ENCODE measurements at regions not wholly inside any gene's neighbourhood (a gene's known extent, or its start where the extent isn't known, plus 50 kb on each side); places are given as distances from the start of the nearest gene placed in this dataset.

- no peaks in the 10 kb centered on the region; the same call in 1 of the 2 replicates for H3K27me3 Mint-ChIP-seq (ENCODE audit: low read depth)
- no peak overlapping the region for H3K27ac Mint-ChIP-seq
- Histone ChIP-seq H3K4me2 (ENCODE audit: insufficient read depth, insufficient read length, low read length) (no peak overlapping the region), H3K9ac (ENCODE audit: extremely low read depth, insufficient read length, low read length) (no peak overlapping the region), H3K27ac (ENCODE audit: insufficient read length, low read depth, low read length) (no peak overlapping the region), H3K79me2 (ENCODE audit: insufficient read depth, low read length) (no peaks in the 10 kb centered on the region), H3K18ac (ENCODE audit: insufficient read length, low read depth, low read length) (no peak overlapping the region), H3T11ph (ENCODE audit: low read length) (no peak overlapping the region), H2BK20ac (ENCODE audit: low read depth, low read length, poor library complexity, severe bottlenecking) (no peak overlapping the region), H3K79me1 (ENCODE audit: insufficient read depth, low read depth, low read length, poor library complexity, severe bottlenecking) (no peaks in the 10 kb centered on the region), H3K4ac (ENCODE audit: low read depth, low read length) (no peak overlapping the region), H3K56ac (ENCODE audit: insufficient read length, low read depth, low read length) (no peak overlapping the region), H4K20me1 (ENCODE audit: control insufficient read depth, insufficient read depth, insufficient read length) (no peaks in the 10 kb centered on the region), H2BK120ac (ENCODE audit: low read depth, low read length, poor library complexity, severe bottlenecking) (no peak overlapping the region), H2BK12ac (ENCODE audit: insufficient read length, low read depth, low read length) (no peak overlapping the region), H4K8ac (replicated peaks; ENCODE audit: insufficient read length, low read depth, low read length) (no peak overlapping the region), H4K91ac (ENCODE audit: insufficient read length, low read depth, low read length) (no peak overlapping the region), H2BK5ac (ENCODE audit: insufficient read length, low read length) (no peak overlapping the region), H4K5ac (ENCODE audit: insufficient read length, low read depth, low read length) (no peak overlapping the region), H3K14ac (ENCODE audit: insufficient read depth, low read length) (no peak overlapping the region; the same call in 1 of the 2 replicates), H2AFZ (ENCODE audit: low read length) (no peak overlapping the region), H3K23ac (ENCODE audit: insufficient read length, low read depth, low read length) (no peak overlapping the region), H3K9me3 (ENCODE audit: control insufficient read depth, low read depth, low read length) (no peaks in the 10 kb centered on the region), H3K4me1 (ENCODE audit: insufficient read depth, low read length) (no peaks in the 10 kb centered on the region), H2AK5ac (ENCODE audit: insufficient read length, low read length) (no peak overlapping the region), H3K23me2 (ENCODE audit: insufficient read length, low read depth, low read length, poor library complexity, severe bottlenecking) (no peaks in the 10 kb centered on the region), H3K27me3 (ENCODE audit: insufficient read depth, low read length) (no peaks in the 10 kb centered on the region), H2BK15ac (ENCODE audit: low read depth, low read length) (no peak overlapping the region)
- no peak overlapping the region for H3K4me3 Mint-ChIP-seq
- H3K36me3 Mint-ChIP-seq (ENCODE audit: insufficient read depth in 1 of 3, low read depth in 3 of 3), result no peaks in the 10 kb centered on the region
- no peak for TF ChIP-seq CTCF (conservative IDR thresholded peaks at IDR 0.05)
- no peak for DNase-seq
- H3K4me1 Mint-ChIP-seq, result no peaks in the 10 kb centered on the region
- no peaks in the 10 kb centered on the region; a peak in 2 of 5 replicates for H3K9me3 Mint-ChIP-seq
- no CpG with 5 or more reads among the region's 8 CpGs for WGBS (ENCODE audit: extremely low coverage, insufficient read length, low lambda C conversion rate)
Measured at GRCh38 chr10:2680821-2681220, 386.5 kb upstream of the PFKP start.
